NCI-H345 treated with DMSO at 0.1 percent for 48 hours (cell line): ENCODE measurements at regions not wholly inside any gene's neighbourhood (a gene's known extent, or its start where the extent isn't known, plus 50 kb on each side); places are given as distances from the start of the nearest gene placed in this dataset.

Source experiments
- DNase-seq: peaks from one replicate; lab custom pipeline; 2025; ENCODE audit not compliant: unreplicated experiment; lab: John Stamatoyannopoulos, UW

DNA sequence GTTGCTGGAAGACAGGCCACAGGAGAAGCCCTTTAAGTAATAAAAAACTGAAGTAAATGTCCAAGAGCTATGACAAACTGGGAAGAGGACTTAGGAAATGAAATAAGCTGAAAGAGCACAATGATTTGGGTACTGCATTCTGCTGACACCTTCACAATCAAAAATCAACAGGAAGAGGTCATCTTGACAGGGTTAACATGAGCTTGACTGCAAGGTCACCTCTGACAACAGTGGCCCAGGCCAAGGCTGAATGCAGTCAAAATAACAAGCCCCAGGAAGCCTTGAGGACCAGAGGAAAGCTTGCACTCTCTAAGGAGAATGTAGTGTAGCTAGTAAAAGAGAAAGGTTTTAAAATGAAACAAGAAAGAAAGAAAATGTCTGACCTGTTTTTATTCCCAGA, 179.3 kb downstream of the SEC16B start:
- DNase-seq: no peak

DNA sequence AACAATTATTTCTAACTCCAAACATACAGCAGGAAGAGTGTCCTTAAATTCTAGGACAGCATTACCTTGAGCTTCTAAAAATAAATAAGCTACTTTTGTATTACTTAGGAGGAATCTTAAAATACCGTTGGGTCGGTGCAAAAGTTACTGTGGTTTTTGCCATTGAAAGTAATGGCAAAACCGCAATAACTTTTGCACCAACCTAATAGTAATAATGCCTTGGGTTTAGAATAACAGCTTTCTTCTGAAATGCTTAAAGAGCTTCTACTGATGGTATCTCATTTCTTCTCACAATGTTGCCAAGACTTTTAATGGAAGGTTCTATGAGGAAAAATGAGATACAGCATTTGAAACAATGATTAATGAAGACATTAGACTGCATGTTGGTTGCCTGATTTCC, 179.9 kb downstream of the SEC16B start:
- no peak for DNase-seq

DNA sequence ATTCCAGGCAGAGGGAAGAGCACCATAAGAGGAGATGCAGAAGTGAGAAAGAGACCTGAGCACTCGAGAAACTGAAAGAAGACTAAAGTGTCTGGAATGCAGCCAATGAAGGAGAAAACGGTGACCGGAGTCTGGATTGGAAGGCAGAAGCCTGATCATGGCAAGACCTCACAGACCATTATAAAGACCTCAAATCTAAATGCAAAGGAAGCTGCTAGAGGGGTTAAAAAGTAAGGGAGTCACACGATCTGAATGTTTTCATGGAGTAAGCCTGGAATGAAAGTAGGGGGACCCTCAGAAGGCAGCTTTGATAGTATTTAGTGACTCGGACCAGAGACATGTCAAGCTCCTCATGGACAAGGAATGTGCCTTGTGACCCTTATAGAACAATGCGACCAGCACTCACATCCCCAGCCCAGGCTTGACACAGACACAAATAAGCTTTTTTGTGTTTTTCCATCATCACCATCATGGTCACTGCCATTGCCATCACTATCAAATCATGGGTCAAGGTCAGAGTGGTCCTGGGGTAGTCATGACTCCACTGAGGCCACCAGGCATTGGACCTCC, 183.6 kb downstream of the SEC16B start:
- DNase-seq: no peak

DNA sequence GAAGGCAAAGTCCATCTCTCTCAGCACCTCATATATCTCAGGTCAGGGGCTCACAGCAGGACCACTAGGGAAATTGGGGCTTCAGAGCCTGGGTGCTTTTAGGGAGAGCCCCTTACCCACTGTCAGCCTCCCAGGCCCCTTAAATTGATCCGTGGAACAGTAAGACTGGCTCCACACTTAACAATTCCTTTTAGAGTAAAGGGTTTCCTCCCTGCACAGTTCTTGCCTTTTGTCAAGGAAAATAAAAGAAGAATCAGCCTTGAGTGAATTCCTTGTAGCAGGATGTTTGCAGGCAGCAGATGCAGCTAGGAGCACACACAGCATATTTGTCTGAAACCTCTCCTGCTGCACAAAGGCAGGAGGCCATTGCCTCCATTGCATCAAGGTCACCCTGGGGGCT, 184.9 kb downstream of the SEC16B start:
- DNase-seq: no peak

DNA sequence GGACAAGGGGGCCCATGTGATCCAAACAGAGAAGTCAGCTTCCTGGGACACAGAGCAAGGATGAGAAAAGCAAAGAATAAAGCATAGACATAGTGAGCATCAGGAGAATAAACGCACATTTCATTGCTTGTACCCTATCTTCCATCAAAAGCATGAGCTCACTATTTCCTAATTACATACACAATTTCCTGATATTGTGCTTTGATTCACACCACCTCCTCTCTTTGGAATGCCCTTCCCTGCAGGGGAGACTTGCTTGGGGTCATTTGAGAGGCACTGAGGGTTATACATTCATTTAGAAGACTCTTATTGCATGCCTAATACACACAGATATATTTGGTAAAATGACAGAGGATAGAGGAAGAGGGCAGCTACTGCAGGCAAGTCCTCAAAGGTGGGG, 185.4 kb downstream of the SEC16B start:
- DNase-seq: no peak

DNA sequence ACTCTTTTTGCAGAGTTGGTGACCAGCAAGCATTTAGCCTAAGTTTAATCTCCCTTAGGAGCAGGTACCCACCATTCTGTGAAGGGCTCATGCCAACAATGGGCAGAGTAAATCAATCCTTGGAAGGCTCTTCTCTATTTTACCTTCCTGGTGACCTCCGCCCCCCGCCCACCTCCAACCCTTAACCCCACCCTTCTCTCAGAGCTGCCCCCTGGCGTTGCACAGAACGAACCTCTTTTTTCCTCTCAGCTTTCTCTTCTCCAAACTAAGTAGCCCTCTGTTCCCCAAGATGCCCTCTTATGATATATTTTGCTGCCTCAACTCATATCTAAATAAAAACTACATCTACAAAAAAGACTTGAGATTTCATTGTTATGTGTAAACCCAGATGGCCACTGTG, 186.8 kb downstream of the SEC16B start:
- DNase-seq: no peak

DNA sequence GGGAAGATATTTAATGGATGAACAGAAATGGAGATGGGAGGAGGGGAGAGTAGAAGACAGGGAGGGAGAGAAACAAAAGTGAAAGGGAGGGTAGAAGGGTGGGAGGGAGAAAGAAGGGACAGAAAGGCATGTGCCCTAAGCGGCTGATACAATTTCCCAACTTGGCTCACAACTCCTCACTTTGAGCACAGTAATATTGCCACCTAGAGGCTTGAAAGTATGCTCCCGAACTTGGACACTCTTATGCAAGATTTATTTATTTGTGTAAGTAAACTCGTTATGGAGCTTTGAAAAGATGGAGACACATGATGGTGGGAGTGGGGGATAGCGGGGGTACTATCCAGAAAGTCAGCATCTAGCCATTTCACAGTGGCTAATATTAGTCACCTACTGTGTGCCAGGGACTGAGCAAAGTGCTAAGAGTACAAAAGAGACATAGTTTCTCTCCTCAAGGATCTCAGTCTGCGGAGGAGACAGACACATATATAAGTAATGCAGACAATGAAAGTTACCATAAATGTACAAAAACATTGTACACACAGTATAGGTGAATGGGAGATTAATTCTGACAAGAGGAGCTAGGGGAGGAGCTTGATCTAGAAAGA, 189.7 kb downstream of the SEC16B start:
- DNase-seq: peak; percentile 65

DNA sequence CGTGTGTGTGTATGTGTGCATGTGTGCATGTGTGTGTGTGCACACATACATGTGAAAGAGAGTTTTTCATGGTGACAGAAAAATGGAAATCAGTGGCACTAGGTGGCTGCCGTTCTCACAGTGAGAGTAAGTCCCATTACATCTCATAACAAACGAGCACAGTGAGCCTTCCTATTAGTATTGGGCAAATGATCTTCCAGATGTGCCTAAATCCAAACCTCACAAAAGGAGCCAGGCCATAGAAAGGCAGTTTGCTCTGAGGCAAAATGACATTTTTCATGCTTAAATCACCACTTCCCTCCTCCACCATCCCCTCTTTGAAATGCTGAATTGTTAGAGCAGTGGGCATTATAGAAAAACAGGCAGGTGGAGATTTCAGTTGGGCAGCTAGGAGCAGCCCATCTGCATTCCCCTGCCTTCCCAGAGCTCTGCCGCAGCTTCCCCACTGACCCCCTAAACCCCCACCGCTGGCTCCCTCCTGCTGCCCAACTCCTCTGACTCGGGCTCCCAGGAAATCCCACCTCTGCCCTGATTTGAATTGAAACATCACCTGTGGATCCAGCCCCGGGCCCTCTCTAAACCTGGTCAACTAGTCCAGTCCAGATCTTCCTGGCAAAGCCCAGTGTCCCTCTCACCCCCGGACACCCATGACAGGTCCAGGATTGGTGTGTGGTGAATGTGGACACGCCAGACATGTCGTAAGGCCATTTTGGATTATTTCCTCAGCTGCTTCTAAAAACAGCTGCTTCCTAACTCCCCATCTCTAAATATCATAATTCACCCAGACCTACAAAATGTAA, 190.5 kb downstream of the SEC16B start:
- no peak for DNase-seq

DNA sequence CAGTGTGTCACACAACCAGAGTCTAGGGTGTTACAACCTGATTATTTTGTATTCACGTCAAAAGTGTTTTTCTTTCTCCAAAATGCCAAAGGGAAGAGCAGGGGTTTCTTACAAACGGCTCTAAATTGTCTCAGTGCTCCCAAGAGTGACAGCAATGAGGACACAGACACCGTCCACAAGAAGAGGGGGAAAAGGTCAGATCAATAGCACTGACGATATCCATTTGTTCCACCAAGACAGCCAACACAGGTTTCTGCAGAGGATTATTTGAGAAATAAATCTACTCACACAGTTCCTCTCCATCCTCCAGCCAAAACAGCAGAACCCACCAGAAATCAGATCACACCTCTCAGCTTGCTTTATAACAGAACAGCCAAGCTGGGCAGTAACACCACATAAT, 193.9 kb downstream of the SEC16B start:
- DNase-seq: no peak

DNA sequence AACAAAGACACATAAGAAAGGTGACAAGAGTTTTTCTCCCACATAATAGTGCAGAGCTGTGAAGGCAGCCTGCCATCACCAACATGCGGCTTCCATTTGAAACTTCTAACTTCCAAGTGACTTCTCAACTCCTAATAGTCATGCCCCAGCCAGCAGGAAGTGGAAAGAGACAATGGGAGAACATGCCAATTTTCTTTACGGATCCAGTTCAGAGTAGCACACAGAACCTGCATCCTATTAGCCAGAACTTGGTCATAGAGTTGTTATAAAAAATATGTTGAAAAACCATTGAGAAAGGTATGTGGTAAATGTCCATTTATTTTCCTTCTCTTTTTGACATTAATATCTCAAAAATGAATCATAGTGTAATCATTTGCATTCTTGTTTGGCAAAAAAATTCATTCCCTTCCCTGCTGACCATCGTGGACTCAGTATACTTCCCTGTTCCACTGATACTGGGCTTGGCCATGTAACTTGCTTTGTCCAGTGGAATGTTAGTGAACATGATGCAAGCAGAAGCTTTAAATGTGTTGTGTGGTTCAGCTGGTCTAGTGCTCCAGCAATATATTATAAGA, 197.4 kb downstream of the SEC16B start:
- no peak for DNase-seq

DNA sequence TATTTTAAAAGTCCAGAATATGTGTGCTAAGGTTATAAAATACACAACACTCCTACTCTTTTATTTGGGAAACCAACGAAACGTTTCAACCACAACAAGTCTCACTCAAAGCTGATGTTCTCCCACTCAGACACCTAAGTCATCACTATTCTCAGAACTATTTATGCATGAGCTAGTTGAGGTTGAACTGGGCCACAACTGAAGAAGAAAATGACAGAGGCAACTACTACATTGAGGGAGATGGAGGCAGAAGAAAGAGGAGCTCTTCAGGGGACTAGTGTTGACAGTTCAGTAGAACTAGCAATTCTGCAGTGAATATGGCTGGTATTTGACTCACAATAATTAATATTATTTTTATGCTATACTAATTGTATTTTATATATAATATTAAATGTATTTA, 198.2 kb downstream of the SEC16B start:
- no peak for DNase-seq

DNA sequence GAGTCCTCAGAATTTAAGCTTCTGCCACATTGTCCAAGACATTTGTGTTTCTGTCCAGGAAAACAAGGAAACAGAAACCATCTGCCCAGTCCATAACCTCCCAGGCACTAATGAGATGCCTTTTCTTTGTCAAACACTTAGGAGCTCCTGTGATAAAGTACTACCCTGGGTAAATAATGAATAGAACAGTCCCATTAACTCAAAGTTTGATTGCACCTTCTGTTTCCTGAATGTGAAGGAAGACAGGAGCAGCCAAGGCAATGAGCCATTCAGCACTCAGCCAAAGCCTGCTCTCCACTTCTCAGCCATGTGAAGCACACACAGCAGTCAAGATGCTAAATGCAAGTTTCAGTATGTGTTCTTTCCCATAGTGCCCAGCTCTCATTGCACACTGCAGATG, 199.8 kb downstream of the SEC16B start:
- DNase-seq: peak; percentile 80

DNA sequence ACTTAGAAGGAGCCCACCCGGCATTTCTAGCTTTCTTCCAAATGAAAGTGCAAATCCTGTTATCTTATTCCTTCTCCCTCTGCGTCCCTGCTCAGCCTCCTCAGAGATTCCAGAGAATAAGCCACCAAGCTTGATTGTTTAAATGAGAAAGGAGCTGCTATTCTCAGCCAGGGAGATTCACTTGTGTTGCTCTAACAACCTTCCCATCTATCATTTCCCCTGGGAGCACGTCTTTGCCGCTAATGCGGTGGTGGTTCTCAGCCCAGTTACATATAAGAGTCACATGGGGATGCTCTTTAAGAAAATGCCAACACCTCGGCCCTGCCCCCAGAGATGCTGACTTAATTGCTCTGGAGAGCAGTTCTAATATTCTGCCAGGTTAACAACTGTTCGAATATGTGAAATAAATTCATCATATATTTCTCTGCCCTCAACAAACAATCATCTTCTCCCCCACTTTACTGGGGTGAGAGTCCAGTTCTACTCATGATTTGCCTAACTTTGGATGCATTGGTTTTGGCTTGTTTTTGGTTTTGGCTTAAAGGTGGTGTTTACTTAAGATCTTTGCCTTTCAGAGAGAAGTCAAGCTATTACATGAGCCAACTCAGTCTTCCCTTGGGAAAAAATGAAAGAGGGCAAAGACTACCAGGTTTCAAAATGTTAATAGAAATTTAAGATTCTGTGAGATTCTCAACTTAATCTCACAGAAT, 213.9 kb downstream of the SEC16B start:
- no peak for DNase-seq

DNA sequence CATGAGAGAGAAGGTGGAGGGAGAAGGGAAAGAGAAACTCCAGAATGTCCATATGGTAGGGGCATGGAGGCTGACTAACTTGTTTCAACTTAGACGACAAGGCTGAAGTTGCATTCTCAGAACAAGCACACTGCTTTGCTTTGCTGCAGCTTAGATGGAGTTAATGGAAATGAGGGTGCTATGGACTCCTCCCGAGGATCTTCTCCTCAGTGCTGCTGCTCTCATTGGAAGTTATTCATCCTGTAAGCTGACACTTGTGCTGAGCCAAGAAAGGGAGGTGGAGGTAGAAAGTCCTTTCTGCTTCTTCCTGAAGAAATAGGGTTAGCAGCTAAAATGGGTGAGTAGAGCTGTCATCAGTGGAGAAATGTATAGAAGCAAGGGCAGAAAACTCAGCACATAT, 215.3 kb downstream of the SEC16B start:
- no peak for DNase-seq

DNA sequence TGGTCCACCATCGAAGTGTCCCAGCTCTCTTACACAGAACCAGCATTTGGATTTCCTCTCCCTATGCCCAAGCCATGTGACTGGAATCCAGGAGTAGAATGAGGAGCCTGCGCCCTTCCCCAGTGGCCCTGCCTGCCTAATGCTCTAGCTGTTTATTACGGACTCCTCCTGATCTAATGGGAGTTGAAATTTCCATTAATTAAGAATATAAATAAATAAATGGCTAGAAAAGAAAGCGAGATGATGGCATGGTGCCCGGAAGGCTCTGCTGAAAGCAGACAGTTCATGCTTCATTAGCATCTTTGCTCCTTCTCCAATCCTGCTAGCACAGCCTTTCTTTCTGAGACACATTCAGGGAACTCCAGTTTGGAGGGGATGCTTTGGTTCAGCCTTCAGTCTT, 216.2 kb downstream of the SEC16B start:
- DNase-seq: no peak

DNA sequence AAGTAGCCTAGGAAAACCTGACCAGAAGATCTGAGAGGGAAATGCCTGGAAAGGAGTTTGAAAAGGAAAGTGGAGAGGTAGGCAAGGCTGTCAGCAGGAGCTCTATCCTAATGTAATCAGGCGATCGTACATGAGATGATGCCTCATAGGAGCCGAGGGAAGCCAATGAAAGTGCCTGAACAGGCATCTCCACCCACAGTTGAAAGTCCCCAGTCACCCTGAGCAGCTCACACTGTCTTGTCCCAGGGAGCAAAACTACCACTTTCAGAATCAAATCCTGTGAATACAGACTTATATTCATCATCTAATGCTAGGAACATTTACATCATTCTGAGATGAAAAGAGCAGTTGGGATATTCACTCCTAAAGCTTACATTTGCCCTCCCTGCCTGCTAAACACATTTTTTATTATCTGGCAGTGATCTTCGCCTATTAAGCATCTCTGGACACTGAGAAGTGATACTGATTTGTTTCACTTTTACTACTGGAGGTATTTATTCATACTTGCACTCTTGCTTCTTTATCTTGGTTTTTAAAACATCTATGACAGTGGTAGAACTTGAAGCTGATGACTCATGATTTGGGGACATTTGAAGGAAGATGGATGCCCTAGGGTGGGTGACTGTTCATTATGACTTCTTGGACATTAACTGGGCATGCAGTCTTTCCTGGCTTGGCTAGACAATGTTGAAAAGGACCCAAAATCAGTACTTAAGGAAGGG, 221.6 kb downstream of the SEC16B start:
- DNase-seq: no peak

DNA sequence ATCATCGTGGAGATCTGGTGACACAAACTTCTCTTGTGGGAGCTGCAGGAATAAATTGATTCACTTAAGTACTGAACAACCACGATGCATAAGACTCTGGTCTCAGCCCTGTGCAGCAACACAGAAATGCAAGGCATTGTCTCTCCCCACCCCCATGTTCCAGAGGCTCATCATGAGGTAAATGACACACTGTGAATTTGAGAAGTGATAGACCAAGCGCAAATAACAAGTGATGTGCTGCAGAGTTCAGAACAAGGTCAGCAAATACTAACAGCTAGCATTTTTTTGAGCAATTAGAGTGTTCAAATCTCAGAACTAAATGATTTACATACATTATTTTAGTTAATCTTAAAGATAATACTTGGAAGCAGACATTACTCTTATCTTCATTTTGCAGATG, 223.7 kb downstream of the SEC16B start:
- no peak for DNase-seq

DNA sequence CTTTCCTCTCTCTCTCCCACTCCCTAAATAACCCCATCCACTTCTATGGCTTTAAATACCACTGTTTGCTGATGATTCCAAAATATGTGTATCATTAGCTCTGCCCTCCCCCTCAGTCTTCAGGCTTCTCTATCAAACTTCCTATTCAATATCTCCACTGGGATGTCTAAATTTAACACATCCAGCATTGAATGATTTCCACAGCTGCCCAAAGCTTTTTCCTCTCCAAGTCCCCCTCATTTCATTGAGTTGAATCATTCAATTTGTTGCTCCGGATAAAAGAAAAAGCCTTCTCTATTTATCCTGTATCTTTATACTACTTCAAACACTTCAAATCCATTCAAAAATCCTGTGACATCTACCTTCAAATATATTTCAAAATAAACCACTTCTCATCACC, 225.0 kb downstream of the SEC16B start:
- no peak for DNase-seq

DNA sequence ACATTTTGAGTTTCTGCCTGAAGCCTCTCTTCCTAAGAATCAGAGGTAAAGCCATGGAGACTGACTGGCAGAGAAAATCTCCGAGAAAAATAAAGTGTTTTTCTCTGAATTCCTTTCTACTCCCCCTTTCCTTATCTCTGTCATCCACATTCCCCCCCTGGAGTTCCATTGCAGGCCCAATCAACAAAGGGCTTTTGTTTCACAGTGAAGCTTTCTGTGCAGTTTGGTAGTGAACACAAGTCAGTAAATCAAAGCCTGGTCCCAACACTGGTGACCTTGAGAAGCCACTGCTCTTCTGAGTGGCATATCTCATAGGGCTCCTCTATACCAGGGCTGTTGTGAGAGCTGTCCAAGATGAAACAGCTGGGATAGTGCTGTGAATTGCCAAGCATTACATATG, 228.4 kb downstream of the SEC16B start:
- DNase-seq: no peak

DNA sequence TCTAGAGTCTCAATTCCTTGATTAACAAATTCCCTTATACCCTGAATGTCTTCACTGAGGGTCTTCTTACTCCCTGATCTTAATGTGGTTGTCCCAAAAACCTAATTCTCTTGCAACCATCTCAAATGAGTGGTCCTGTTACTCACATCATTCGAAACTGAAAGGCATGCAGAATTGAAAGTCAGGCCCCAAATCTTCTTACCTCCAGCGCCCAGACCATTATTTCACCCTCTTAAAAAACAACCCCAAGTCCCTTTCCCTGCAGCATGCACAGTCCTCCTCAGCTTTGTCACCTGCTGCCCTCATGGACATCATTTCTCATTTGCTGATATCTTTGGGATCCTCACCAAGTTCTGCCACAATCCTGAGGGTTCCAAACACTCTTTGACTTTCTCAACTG, 230.1 kb downstream of the SEC16B start:
- no peak for DNase-seq

DNA sequence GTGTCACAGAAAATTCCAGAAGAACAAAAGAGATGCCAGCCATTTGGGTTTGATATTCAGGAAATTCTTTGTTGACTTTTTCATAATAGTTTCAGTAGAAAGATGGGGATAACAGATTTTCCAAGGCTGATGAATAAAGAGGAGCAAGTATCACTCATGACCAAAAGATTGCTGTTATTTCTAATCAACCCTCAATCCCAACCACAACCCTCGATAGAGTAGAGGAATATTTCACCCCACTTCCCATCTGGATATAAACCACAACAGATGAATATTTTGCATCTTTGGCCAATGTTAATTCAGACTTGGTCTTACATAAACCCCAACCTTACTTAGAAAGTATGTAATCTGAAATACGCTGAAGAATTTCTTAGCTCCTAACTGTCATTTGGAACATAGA, 232.4 kb downstream of the SEC16B start:
- DNase-seq: no peak
